HG03354 (cell line): ENCODE measurements at regions not wholly inside any gene's neighbourhood (a gene's known extent, or its start where the extent isn't known, plus 50 kb on each side); places are given as distances from the start of the nearest gene placed in this dataset.
"Not testable (repeated sequence)": the region's sequence is repeated elsewhere in the genome, so short reads cannot be mapped to it uniquely, and the experiment has no call there.

ENCODE experiments used
- ATAC-seq: cut with Tn5 transposase; IDR thresholded peaks from one replicate; pipeline ENCODE4 v1.9.1; 2021; ENCODE audit warnings: mild to moderate bottlenecking; ENCODE audit not compliant: unreplicated experiment, poor library complexity, severe bottlenecking

GRCh38 chr4:124044867-124045266 is 648.3 kb downstream of the SPRY1 start:
- ATAC-seq: no peak

GRCh38 chr4:124046190-124046589 is 649.6 kb downstream of the SPRY1 start:
- ATAC-seq: no peak

- ATAC-seq: no peak
Observed at GRCh38 chr4:124053872-124054538, 657.4 kb downstream of the SPRY1 start.

- ATAC-seq: no peak
Observed at GRCh38 chr4:124055336-124055735, 657.2 kb downstream of the ANKRD50 start.

- ATAC-seq: no peak
Observed at GRCh38 chr4:124055896-124056295, 656.6 kb downstream of the ANKRD50 start.

- ATAC-seq: peak; percentile 75
Observed at GRCh38 chr4:124060261-124060918, 652.1 kb downstream of the ANKRD50 start.

GRCh38 chr4:124061413-124061812 is 651.1 kb downstream of the ANKRD50 start:
- ATAC-seq: no peak

- no peak for ATAC-seq
Observed at GRCh38 chr4:124065422-124065821, 647.1 kb downstream of the ANKRD50 start.

GRCh38 chr4:124065936-124066335 is 646.6 kb downstream of the ANKRD50 start:
- ATAC-seq: no peak

- ATAC-seq: no peak
Observed at GRCh38 chr4:124066595-124066994, 645.9 kb downstream of the ANKRD50 start.

- no peak for ATAC-seq
Observed at GRCh38 chr4:124067046-124067445, 645.5 kb downstream of the ANKRD50 start.

- ATAC-seq: no peak
Observed at GRCh38 chr4:124070688-124071484, 641.6 kb downstream of the ANKRD50 start.

GRCh38 chr4:124075276-124075675 is 637.3 kb downstream of the ANKRD50 start:
- not testable (repeated sequence) for ATAC-seq

- no peak for ATAC-seq
Observed at GRCh38 chr4:124079174-124079780, 633.3 kb downstream of the ANKRD50 start.

- ATAC-seq: no peak
Observed at GRCh38 chr4:124083711-124084110, 628.8 kb downstream of the ANKRD50 start.

- no peak for ATAC-seq
Observed at GRCh38 chr4:124085561-124086180, 626.9 kb downstream of the ANKRD50 start.

GRCh38 chr4:124090021-124090420 is 622.5 kb downstream of the ANKRD50 start:
- ATAC-seq: no peak

- ATAC-seq: no peak
Observed at GRCh38 chr4:124092101-124092500, 620.4 kb downstream of the ANKRD50 start.

GRCh38 chr4:124092541-124092984 is 620.0 kb downstream of the ANKRD50 start:
- no peak for ATAC-seq

GRCh38 chr4:124095621-124096020 is 616.9 kb downstream of the ANKRD50 start:
- no peak for ATAC-seq
